HepG2 (cell line): ENCODE measurements at regions not wholly inside any gene's neighbourhood (a gene's known extent, or its start where the extent isn't known, plus 50 kb on each side); places are given as distances from the start of the nearest gene placed in this dataset.

Experiments
- ATAC-seq: fragments of 200-7000 bp; cut with Tn5 transposase; 3 replicates; pipeline ENCODE4 v1.9.1; 2020; ENCODE audit warnings: mild to moderate bottlenecking, moderate library complexity
- BruUV-seq: library from RNA; stranded (reverse); fragments of 400-500 nt; replicated peaks from 2 replicates; lab custom pipeline; 2021; lab: Mats Ljungman, UMichigan
- CTCF ChIA-PET: fragments of 300-600 bp; formaldehyde crosslinking; extraction: SDS; loops from one replicate; lab custom pipeline; 2021; ENCODE audit warnings: low total read pairs, inconsistent platforms, low intra/inter-chr PET ratio; lab: Yijun Ruan, JAX
- POLR2A ChIA-PET: fragments of 350-600 bp; sonication (Branson Sonifier 250); formaldehyde crosslinking; loops from one replicate; lab custom pipeline; 2020; ENCODE audit warnings: antibody characterized with exemption, inconsistent platforms; lab: Yijun Ruan, JAX
- DNase-seq: peaks from one replicate; pipeline ENCODE4 v3.0.0-alpha.2; 2015; ENCODE audit warnings: low spot score
- FAIRE-seq: peaks from 3 replicates; lab custom pipeline; 2011; peaks lifted over from hg19 to GRCh38; lab: Jason Lieb, UNC
- H2AFZ ChIP-seq: one replicate; pipeline ENCODE4 v1.6.1; 2011; ENCODE audit warnings: low read length, inconsistent platforms
- H3K27ac ChIP-seq: fragments of 300-600 bp; 3 replicates; pipeline ENCODE4 v1.8.0; 2011; ENCODE audit warnings: mixed run types, mild to moderate bottlenecking, mixed read lengths, low read length, inconsistent platforms; ENCODE audit not compliant: insufficient read depth; ENCODE audit errors: extremely low read length
- H3K27me3 ChIP-seq, 2 experiments: fragments of 200-600 bp in 1 of 2; 2 replicates in 1 of 2; 3 replicates in 1 of 2; pipeline versions ENCODE4 v1.6.0 to v1.8.0; 2011; ENCODE audit warnings: low read length in 2 of 2, mild to moderate bottlenecking in 2 of 2, moderate library complexity in 2 of 2, inconsistent platforms in 1 of 2; ENCODE audit not compliant: insufficient read depth in 2 of 2, control insufficient read depth in 1 of 2
- H3K36me3 ChIP-seq, 2 experiments: fragments of 200-600 bp in 1 of 2; replicated peaks in 1 of 2; 2 replicates in 1 of 2; 3 replicates in 1 of 2; pipeline versions ENCODE4 v1.5.1 to v1.8.0; 2011; ENCODE audit warnings: low read length in 2 of 2, inconsistent platforms in 1 of 2; ENCODE audit not compliant: insufficient read depth in 2 of 2, control insufficient read depth in 1 of 2
- H3K4me1 ChIP-seq: 2 replicates; pipeline ENCODE4 v1.5.1; 2012; ENCODE audit warnings: low read length, inconsistent platforms; ENCODE audit not compliant: insufficient read depth
- H3K4me2 ChIP-seq: 2 replicates; pipeline ENCODE4 v1.6.0; 2011; ENCODE audit warnings: low read depth, low read length, inconsistent platforms
- H3K4me3 ChIP-seq, 3 experiments: fragments of 200-600 bp in 1 of 3; sonication (generic), shearing (Covaris generic) in 1 of 3; replicated peaks in 1 of 3; 2 replicates each; pipeline ENCODE4 v1.5.1; 2011 to 2016; ENCODE audit warnings: low read length in 3 of 3, inconsistent platforms in 2 of 3, low read depth in 2 of 3, mild to moderate bottlenecking in 2 of 3, control low read depth in 1 of 3, mixed read lengths in 1 of 3; ENCODE audit not compliant: insufficient read depth in 1 of 3
- H3K79me2 ChIP-seq: one replicate; pipeline ENCODE4 v1.6.1; 2011; ENCODE audit warnings: low read length, inconsistent platforms; ENCODE audit not compliant: insufficient read depth
- H3K9ac ChIP-seq: 2 replicates; pipeline ENCODE4 v1.6.0; 2011; ENCODE audit warnings: mild to moderate bottlenecking, low read depth, low read length, inconsistent platforms; ENCODE audit not compliant: insufficient read depth
- H3K9me3 ChIP-seq: 2 replicates; pipeline ENCODE4 v1.5.1; 2012; ENCODE audit warnings: mild to moderate bottlenecking, low read length
- H4K20me1 ChIP-seq: 2 replicates; pipeline ENCODE4 v1.6.0; 2011; ENCODE audit warnings: inconsistent platforms, mild to moderate bottlenecking, low read length, moderate library complexity; ENCODE audit not compliant: insufficient read depth
- HINFP ChIP-seq: sonication (generic); formaldehyde crosslinking; IDR thresholded peaks from 2 replicates; pipeline ENCODE4 v1.4.0; 2020; ENCODE audit warnings: low read depth, mild to moderate bottlenecking, missing genetic modification reagents
- HNRNPUL1 ChIP-seq: fragments of 200-400 bp; formaldehyde crosslinking; IDR thresholded peaks from 2 replicates; pipeline ENCODE4 v1.6.1; 2017; ENCODE audit warnings: low read depth, mild to moderate bottlenecking, low read length, moderate library complexity
- LCORL ChIP-seq, 2 experiments: fragments of 450-650 bp in 1 of 2; sonication (generic) in 1 of 2; formaldehyde crosslinking in 1 of 2; IDR thresholded peaks; 2 replicates each; pipeline versions ENCODE4 v1.5.0 to v1.6.1; 2017 to 2020; ENCODE audit warnings: antibody characterized with exemption in 1 of 2, missing genetic modification reagents in 1 of 2
- RBM39 ChIP-seq: fragments of 200-400 bp; formaldehyde crosslinking; IDR thresholded peaks from one replicate; pipeline ENCODE4 v1.6.1; 2018; ENCODE audit warnings: antibody characterized with exemption, mild to moderate bottlenecking, low read depth, low read length; ENCODE audit not compliant: poor library complexity, severe bottlenecking
- SIN3B ChIP-seq: fragments of 150-350 bp; IDR thresholded peaks from 2 replicates; pipeline ENCODE4 v1.6.1; 2014; ENCODE audit warnings: low read length
- THYN1 ChIP-seq: sonication (generic); formaldehyde crosslinking; IDR thresholded peaks from 2 replicates; pipeline ENCODE4 v1.8.1; 2023; ENCODE audit warnings: low read depth, mild to moderate bottlenecking, moderate library complexity, missing genetic modification reagents, borderline replicate concordance
- ZMAT3 ChIP-seq: sonication (generic); formaldehyde crosslinking; conservative IDR thresholded peaks from 2 replicates; pipeline ENCODE4 v1.7.0; 2021; ENCODE audit warnings: missing genetic modification reagents
- ZMYM4 ChIP-seq: sonication (generic); formaldehyde crosslinking; IDR thresholded peaks from 2 replicates; pipeline ENCODE4 v1.8.1; 2023; ENCODE audit warnings: mild to moderate bottlenecking, missing genetic modification reagents
- ZNF337 ChIP-seq: sonication (generic); formaldehyde crosslinking; IDR thresholded peaks from 2 replicates; pipeline ENCODE4 v1.5.1; 2020; ENCODE audit warnings: missing genetic modification reagents, low read depth, mild to moderate bottlenecking, borderline replicate concordance
- ZNF550 ChIP-seq: sonication (generic); formaldehyde crosslinking; IDR thresholded peaks from 2 replicates; pipeline ENCODE4 v1.4.0; 2020; ENCODE audit warnings: mild to moderate bottlenecking, missing genetic modification reagents, borderline replicate concordance
- ZNF629 ChIP-seq: sonication (generic); formaldehyde crosslinking; conservative IDR thresholded peaks from 2 replicates; pipeline ENCODE4 v1.5.0; 2020; ENCODE audit warnings: missing genetic modification reagents
- ZNF652 ChIP-seq: IDR thresholded peaks from 2 replicates; pipeline ENCODE4 v1.6.1; 2016; ENCODE audit warnings: low read depth, borderline replicate concordance
- WGBS: methylation state at CpG from one replicate; pipeline ENCODE4 v1.1.6; 2017; ENCODE audit warnings: low lambda C conversion rate; 5-methylcytosine and 5-hydroxymethylcytosine counted together
- in situ Hi-C: cut with HindIII; loops from 2 replicates; pipeline ENCODE4 v1.10.0; 2017; ENCODE audit warnings: low pct_unique_long_range_greater_than_20kb; ENCODE audit not compliant: extremely low pct_ligation_motif_present
- intact Hi-C: fragments of 100-400 bp; cut with micrococcal nuclease; formaldehyde crosslinking; loops from one replicate; pipeline ENCODE4 v1.10.0; 2022; ENCODE audit not compliant: unreplicated experiment
- TF ChIP-seq, protein P1 (sequence below): sonication (generic); formaldehyde crosslinking; IDR thresholded peaks from 2 replicates; pipeline ENCODE4 v1.8.0; 2022; ENCODE audit warnings: mild to moderate bottlenecking, missing genetic modification reagents, moderate library complexity
- TF ChIP-seq, protein P2 (sequence below): sonication (generic); formaldehyde crosslinking; IDR thresholded peaks from 2 replicates; pipeline ENCODE4 v1.5.0; 2020; ENCODE audit warnings: missing genetic modification reagents
- TF ChIP-seq, protein P3 (sequence below): IDR thresholded peaks from 2 replicates; pipeline ENCODE4 v1.6.1; 2016; ENCODE audit warnings: low read depth

GRCh38 chr7:89757910-89758309 is 396.4 kb upstream of the STEAP1 start (continued):
- TF ChIP-seq, protein P1, sequence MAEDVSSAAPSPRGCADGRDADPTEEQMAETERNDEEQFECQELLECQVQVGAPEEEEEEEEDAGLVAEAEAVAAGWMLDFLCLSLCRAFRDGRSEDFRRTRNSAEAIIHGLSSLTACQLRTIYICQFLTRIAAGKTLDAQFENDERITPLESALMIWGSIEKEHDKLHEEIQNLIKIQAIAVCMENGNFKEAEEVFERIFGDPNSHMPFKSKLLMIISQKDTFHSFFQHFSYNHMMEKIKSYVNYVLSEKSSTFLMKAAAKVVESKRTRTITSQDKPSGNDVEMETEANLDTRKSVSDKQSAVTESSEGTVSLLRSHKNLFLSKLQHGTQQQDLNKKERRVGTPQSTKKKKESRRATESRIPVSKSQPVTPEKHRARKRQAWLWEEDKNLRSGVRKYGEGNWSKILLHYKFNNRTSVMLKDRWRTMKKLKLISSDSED (CRISPR knock-in tag) = no peak

DNA sequence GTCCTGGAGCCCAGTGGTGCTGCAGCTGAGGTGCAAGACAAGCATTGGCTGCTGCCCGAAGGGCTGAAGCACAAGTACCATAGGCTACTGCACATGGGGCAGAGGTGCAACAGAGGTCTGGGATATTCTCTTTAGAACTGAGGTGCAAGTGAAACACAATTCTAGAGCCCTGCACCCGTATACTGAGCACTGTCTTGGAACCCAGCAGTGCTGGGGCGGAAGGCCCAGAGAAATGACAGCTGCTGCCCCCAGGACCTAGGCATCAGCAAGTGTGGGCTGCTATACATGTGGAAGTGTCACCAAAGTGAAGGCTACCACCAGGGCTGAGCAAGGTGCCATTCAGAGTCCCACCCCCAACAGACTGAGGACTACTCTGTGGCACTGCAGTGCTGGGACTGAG is 393.6 kb upstream of the STEAP1 start:
- POLR2A ChIA-PET = no interaction called here
- no TSS peak for BruUV-seq
- Histone ChIP-seq H3K4me1 (no peaks in the 10 kb centered on the region), H3K79me2 (no peaks in the 10 kb centered on the region), H3K9me3 (no peaks in the 10 kb centered on the region), H4K20me1 (no peaks in the 10 kb centered on the region), H3K4me3 (no peak overlapping the region), H3K9ac (no peak overlapping the region), H2AFZ (no peak overlapping the region), H3K36me3 (no peaks in the 10 kb centered on the region), H3K4me2 (no peak overlapping the region), H3K27ac (no peak overlapping the region), H3K27me3 (no peaks in the 10 kb centered on the region)
- in situ Hi-C loops (no loop called here), intact Hi-C loops (no loop called here)
- no peak for DNase-seq
- no peak for ATAC-seq
- TF ChIP-seq ZMAT3 = no peak
- no peak for TF ChIP-seq HINFP (CRISPR knock-in tag)
- no peak for TF ChIP-seq LCORL (IDR thresholded peaks at IDR 0.05)
- no peak for TF ChIP-seq LCORL (CRISPR knock-in tag; IDR thresholded peaks at IDR 0.05)
- TF ChIP-seq THYN1 (CRISPR knock-in tag) = no peak
- TF ChIP-seq ZNF337 (CRISPR knock-in tag) = no peak
- TF ChIP-seq, protein P2, sequence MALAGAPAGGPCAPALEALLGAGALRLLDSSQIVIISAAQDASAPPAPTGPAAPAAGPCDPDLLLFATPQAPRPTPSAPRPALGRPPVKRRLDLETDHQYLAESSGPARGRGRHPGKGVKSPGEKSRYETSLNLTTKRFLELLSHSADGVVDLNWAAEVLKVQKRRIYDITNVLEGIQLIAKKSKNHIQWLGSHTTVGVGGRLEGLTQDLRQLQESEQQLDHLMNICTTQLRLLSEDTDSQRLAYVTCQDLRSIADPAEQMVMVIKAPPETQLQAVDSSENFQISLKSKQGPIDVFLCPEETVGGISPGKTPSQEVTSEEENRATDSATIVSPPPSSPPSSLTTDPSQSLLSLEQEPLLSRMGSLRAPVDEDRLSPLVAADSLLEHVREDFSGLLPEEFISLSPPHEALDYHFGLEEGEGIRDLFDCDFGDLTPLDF (CRISPR knock-in tag) = no peak
- no peak for TF ChIP-seq ZNF652
- no peak for TF ChIP-seq ZNF550
- TF ChIP-seq RBM39 = no peak
- TF ChIP-seq ZNF629 = no peak
- TF ChIP-seq SIN3B = no peak
- no peak for TF ChIP-seq HNRNPUL1
- TF ChIP-seq, protein P3, sequence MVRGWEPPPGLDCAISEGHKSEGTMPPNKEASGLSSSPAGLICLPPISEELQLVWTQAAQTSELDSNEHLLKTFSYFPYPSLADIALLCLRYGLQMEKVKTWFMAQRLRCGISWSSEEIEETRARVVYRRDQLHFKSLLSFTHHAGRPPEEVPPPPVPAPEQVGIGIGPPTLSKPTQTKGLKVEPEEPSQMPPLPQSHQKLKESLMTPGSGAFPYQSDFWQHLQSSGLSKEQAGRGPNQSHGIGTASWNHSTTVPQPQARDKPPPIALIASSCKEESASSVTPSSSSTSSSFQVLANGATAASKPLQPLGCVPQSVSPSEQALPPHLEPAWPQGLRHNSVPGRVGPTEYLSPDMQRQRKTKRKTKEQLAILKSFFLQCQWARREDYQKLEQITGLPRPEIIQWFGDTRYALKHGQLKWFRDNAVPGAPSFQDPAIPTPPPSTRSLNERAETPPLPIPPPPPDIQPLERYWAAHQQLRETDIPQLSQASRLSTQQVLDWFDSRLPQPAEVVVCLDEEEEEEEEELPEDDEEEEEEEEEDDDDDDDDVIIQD (CRISPR knock-in tag) = no peak
- TF ChIP-seq ZMYM4 (CRISPR knock-in tag) = no peak
- CTCF ChIA-PET = no interaction called here
- no peak for FAIRE-seq
- 20% methylated on average over 2 of the region's 3 CpGs for WGBS
